H9 (cell line): ENCODE measurements at regions not wholly inside any gene's neighbourhood (a gene's known extent, or its start where the extent isn't known, plus 50 kb on each side); places are given as distances from the start of the nearest gene placed in this dataset.

Experiments used
- DNase-seq: peaks from one replicate; pipeline ENCODE4 v3.0.0-alpha.2; 2017
- H2AFZ ChIP-seq: one replicate; pipeline ENCODE4 v1.6.1; 2013; ENCODE audit warnings: mild to moderate bottlenecking, low read length, control low read depth, moderate library complexity
- H2AK5ac ChIP-seq: 2 replicates; pipeline ENCODE4 v1.6.1; 2013; ENCODE audit warnings: low read length, control low read depth, mixed read lengths; ENCODE audit not compliant: insufficient read length
- H2BK120ac ChIP-seq: one replicate; pipeline ENCODE4 v1.6.1; 2013; ENCODE audit warnings: low read depth, mild to moderate bottlenecking, low read length, control low read depth, inconsistent platforms; ENCODE audit not compliant: poor library complexity, severe bottlenecking
- H2BK12ac ChIP-seq: 2 replicates; pipeline ENCODE4 v1.6.1; 2013; ENCODE audit warnings: low read length, control low read depth, mixed read lengths, low read depth; ENCODE audit not compliant: insufficient read length
- H2BK15ac ChIP-seq: 2 replicates; pipeline ENCODE4 v1.6.1; 2013; ENCODE audit warnings: low read depth, low read length, control low read depth
- H2BK20ac ChIP-seq: one replicate; pipeline ENCODE4 v1.6.1; 2013; ENCODE audit warnings: low read depth, mild to moderate bottlenecking, low read length, control low read depth, inconsistent platforms; ENCODE audit not compliant: poor library complexity, severe bottlenecking
- H2BK5ac ChIP-seq: 2 replicates; pipeline ENCODE4 v1.6.1; 2013; ENCODE audit warnings: low read length, control low read depth, mixed read lengths; ENCODE audit not compliant: insufficient read length
- H3K14ac ChIP-seq: 2 replicates; pipeline ENCODE4 v1.6.1; 2013; ENCODE audit warnings: low read length, control low read depth; ENCODE audit not compliant: insufficient read depth
- H3K18ac ChIP-seq: 2 replicates; pipeline ENCODE4 v1.6.1; 2013; ENCODE audit warnings: low read depth, mild to moderate bottlenecking, mixed read lengths, low read length, control low read depth; ENCODE audit not compliant: insufficient read length
- H3K23ac ChIP-seq: 2 replicates; pipeline ENCODE4 v1.6.1; 2013; ENCODE audit warnings: low read length, control low read depth, mixed read lengths, low read depth; ENCODE audit not compliant: insufficient read length
- H3K23me2 ChIP-seq: 2 replicates; pipeline ENCODE4 v1.6.1; 2013; ENCODE audit warnings: low read depth, mild to moderate bottlenecking, mixed read lengths, low read length, control low read depth; ENCODE audit not compliant: insufficient read length, poor library complexity, severe bottlenecking
- H3K27ac ChIP-seq: 2 replicates; pipeline ENCODE4 v1.5.1; 2013; ENCODE audit warnings: low read length, control low read depth, mixed read lengths, low read depth; ENCODE audit not compliant: insufficient read length
- H3K27me3 ChIP-seq: 2 replicates; pipeline ENCODE4 v1.6.1; 2013; ENCODE audit warnings: low read length, control low read depth, inconsistent platforms; ENCODE audit not compliant: insufficient read depth
- H3K4ac ChIP-seq: 2 replicates; pipeline ENCODE4 v1.6.1; 2013; ENCODE audit warnings: low read depth, mild to moderate bottlenecking, control low read depth, inconsistent platforms, low read length, moderate library complexity
- H3K4me1 ChIP-seq: 2 replicates; pipeline ENCODE4 v1.6.1; 2013; ENCODE audit warnings: low read length, control low read depth, inconsistent platforms; ENCODE audit not compliant: insufficient read depth
- H3K4me2 ChIP-seq: 2 replicates; pipeline ENCODE4 v1.6.1; 2013; ENCODE audit warnings: low read length, control low read depth, mixed read lengths; ENCODE audit not compliant: insufficient read length, insufficient read depth
- H3K56ac ChIP-seq: 2 replicates; pipeline ENCODE4 v1.6.1; 2013; ENCODE audit warnings: low read depth, mild to moderate bottlenecking, mixed read lengths, low read length, control low read depth; ENCODE audit not compliant: insufficient read length
- H3K79me1 ChIP-seq: 2 replicates; pipeline ENCODE4 v1.6.1; 2013; ENCODE audit warnings: low read depth, mild to moderate bottlenecking, moderate library complexity, low read length, control low read depth, inconsistent platforms; ENCODE audit not compliant: insufficient read depth, poor library complexity, severe bottlenecking
- H3K79me2 ChIP-seq: 2 replicates; pipeline ENCODE4 v1.6.1; 2013; ENCODE audit warnings: low read length, control low read depth, inconsistent platforms; ENCODE audit not compliant: insufficient read depth
- H3K9ac ChIP-seq: 2 replicates; pipeline ENCODE4 v1.6.1; 2013; ENCODE audit warnings: low read length, control low read depth, mixed read lengths; ENCODE audit not compliant: insufficient read length; ENCODE audit errors: extremely low read depth
- H3K9me3 ChIP-seq: one replicate; pipeline ENCODE4 v1.6.1; 2013; ENCODE audit warnings: low read depth, low read length, inconsistent platforms; ENCODE audit not compliant: control insufficient read depth
- H3T11ph ChIP-seq: one replicate; pipeline ENCODE4 v1.6.1; 2013; ENCODE audit warnings: mild to moderate bottlenecking, low read length, control low read depth, inconsistent platforms
- H4K20me1 ChIP-seq: one replicate; pipeline ENCODE4 v1.6.1; 2013; ENCODE audit not compliant: control insufficient read depth, insufficient read length, insufficient read depth
- H4K5ac ChIP-seq: 2 replicates; pipeline ENCODE4 v1.6.1; 2013; ENCODE audit warnings: low read depth, mild to moderate bottlenecking, mixed read lengths, low read length, control low read depth; ENCODE audit not compliant: insufficient read length
- H4K8ac ChIP-seq: replicated peaks from 2 replicates; pipeline ENCODE4 v1.6.1; 2013; ENCODE audit warnings: low read length, control low read depth, mixed read lengths, low read depth; ENCODE audit not compliant: insufficient read length
- H4K91ac ChIP-seq: 2 replicates; pipeline ENCODE4 v1.6.1; 2013; ENCODE audit warnings: low read depth, mild to moderate bottlenecking, moderate library complexity, mixed read lengths, low read length, control low read depth; ENCODE audit not compliant: insufficient read length
- H3K27ac Mint-ChIP-seq, 3 experiments: 2 replicates in 2 of 3; 3 replicates in 1 of 3; pipeline ENCODE4 v1.8.0; 2020 to 2021; ENCODE audit warnings: mixed read lengths in 3 of 3, mild to moderate bottlenecking in 1 of 3, moderate library complexity in 1 of 3
- H3K27me3 Mint-ChIP-seq: 2 replicates; pipeline ENCODE4 v1.8.0; 2021; ENCODE audit warnings: low read depth, mild to moderate bottlenecking, moderate library complexity, mixed read lengths
- H3K36me3 Mint-ChIP-seq, 3 experiments: 2 replicates in 2 of 3; 3 replicates in 1 of 3; pipeline ENCODE4 v1.8.0; 2020 to 2021; ENCODE audit warnings: low read depth in 3 of 3, mixed read lengths in 3 of 3; ENCODE audit not compliant: insufficient read depth in 1 of 3
- H3K4me1 Mint-ChIP-seq, 2 experiments: 2 replicates each; pipeline ENCODE4 v1.8.0; 2020; ENCODE audit warnings: mixed read lengths in 2 of 2
- H3K4me3 Mint-ChIP-seq, 2 experiments: 2 replicates in 1 of 2; 3 replicates in 1 of 2; pipeline ENCODE4 v1.8.0; 2020 to 2021; ENCODE audit warnings: mild to moderate bottlenecking in 2 of 2, mixed read lengths in 2 of 2, moderate library complexity in 1 of 2
- H3K9me3 Mint-ChIP-seq, 2 experiments: 2 replicates in 1 of 2; 3 replicates in 1 of 2; pipeline ENCODE4 v1.8.0; 2020; ENCODE audit warnings: mild to moderate bottlenecking in 2 of 2, mixed read lengths in 2 of 2, moderate library complexity in 1 of 2
- CTCF ChIP-seq: fragments of 200-600 bp; sonication (generic); conservative IDR thresholded peaks from 3 replicates; pipeline ENCODE4 v1.8.0; 2021; ENCODE audit warnings: antibody characterized with exemption, mild to moderate bottlenecking
- WGBS: extraction: QIAGEN DNeasy Blood & Tissue Kit; methylation state at CpG from one replicate; pipeline ENCODE4 v1.1.7; 2013; ENCODE audit warnings: missing lambda C conversion rate, low lambda C conversion rate, mixed read lengths; ENCODE audit not compliant: insufficient read length; ENCODE audit errors: extremely low coverage; 5-methylcytosine and 5-hydroxymethylcytosine counted together

DNA sequence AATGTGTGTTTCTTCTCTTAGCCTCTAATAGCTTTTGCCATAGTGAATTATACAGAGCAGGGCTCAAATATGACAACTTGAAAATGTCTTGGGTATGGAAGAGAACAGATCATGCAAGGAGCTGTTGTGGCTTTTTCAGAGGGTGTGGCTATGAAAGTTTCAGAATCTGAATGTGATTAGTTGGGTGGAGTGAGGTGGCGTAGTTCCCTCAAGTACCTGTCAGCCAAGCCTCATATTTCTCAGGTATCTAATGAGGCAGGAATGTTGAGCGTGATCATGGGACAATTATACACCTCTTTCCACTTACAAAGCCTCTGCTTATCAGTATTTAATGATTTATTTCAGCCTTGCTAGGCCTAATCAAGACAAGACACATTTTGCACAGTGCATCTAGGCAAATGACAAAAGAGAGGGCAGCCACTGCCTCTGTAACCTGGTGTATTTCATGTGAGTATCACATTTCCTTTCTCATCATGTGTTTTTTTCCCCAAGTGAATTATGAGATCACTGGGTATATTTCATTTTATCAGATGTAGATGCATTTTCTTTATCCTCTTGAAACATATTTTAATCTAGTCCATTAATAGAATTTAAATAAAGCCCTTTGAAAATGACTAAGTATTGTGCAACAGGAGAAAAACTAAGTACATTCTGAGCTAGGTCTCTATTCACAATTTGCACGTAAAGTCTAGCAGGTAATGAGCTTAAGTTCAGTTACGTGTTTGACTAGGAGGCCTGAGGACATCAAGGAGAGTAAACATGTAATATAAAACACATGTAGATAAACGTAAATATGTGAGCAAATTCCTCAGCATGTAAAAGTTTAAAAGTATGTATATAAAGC, 644.4 kb upstream of the IGFBP3 start:
- no peaks in the 10 kb centered on the region for H3K27me3 ChIP-seq
- H2AFZ ChIP-seq = no peak overlapping the region
- H3K23ac ChIP-seq = no peak overlapping the region
- no peak overlapping the region for H2BK5ac ChIP-seq
- no peak overlapping the region for H3K56ac ChIP-seq
- H4K20me1 ChIP-seq = no peaks in the 10 kb centered on the region
- DNase-seq = no peak
- peaks cover 0 to 10% of the 10 kb centered on the region in 2 experiments; a peak in 2 of 4 replicates for H3K4me1 Mint-ChIP-seq
- H2BK12ac ChIP-seq = no peak overlapping the region
- WGBS = no CpG with 5 or more reads among the region's 5 CpGs
- H3K4me1 ChIP-seq = no peaks in the 10 kb centered on the region
- H3K27ac Mint-ChIP-seq = no peak overlapping the region
- H3K4ac ChIP-seq = no peak overlapping the region
- no peak overlapping the region for H2AK5ac ChIP-seq
- H4K91ac ChIP-seq = no peak overlapping the region
- H2BK20ac ChIP-seq = no peak overlapping the region
- H3K14ac ChIP-seq = no peak overlapping the region
- no peaks in the 10 kb centered on the region for H3K79me2 ChIP-seq
- no peak overlapping the region for H2BK15ac ChIP-seq
- H4K5ac ChIP-seq = no peak overlapping the region
- no peaks in the 10 kb centered on the region for H3K9me3 ChIP-seq
- H3K79me1 ChIP-seq = no peaks in the 10 kb centered on the region
- H3K27ac ChIP-seq = no peak overlapping the region
- no peaks in the 10 kb centered on the region for H3K36me3 Mint-ChIP-seq
- no peaks in the 10 kb centered on the region for H3K23me2 ChIP-seq
- no peaks in the 10 kb centered on the region; the same call in 1 of the 2 replicates for H3K27me3 Mint-ChIP-seq
- H3K9ac ChIP-seq = no peak overlapping the region
- H3K18ac ChIP-seq = no peak overlapping the region
- no peak overlapping the region for H3K4me2 ChIP-seq
- no peak for TF ChIP-seq CTCF
- H3K4me3 Mint-ChIP-seq = no peak overlapping the region
- H2BK120ac ChIP-seq = no peak overlapping the region
- H3T11ph ChIP-seq = no peak overlapping the region
- no peak overlapping the region for H4K8ac ChIP-seq
- H3K9me3 Mint-ChIP-seq = peaks cover 6 to 12% of the 10 kb centered on the region in 2 experiments; a peak in 2 of 5 replicates
